GM18520 (cell line): ENCODE measurements at regions not wholly inside any gene's neighbourhood (a gene's known extent, or its start where the extent isn't known, plus 50 kb on each side); places are given as distances from the start of the nearest gene placed in this dataset.
"Not testable (repeated sequence)": the region's sequence is repeated elsewhere in the genome, so short reads cannot be mapped to it uniquely, and the experiment has no call there.

Experiments
- ATAC-seq: cut with Tn5 transposase; IDR thresholded peaks from one replicate; pipeline ENCODE4 v1.9.1; 2021; ENCODE audit not compliant: unreplicated experiment

- ATAC-seq, result not testable (repeated sequence)
These were observed 125.2 kb downstream of the UNC93B1 start for GRCh38 chr11:67878666-67879065.

GRCh38 chr11:67877316-67877715 is 126.6 kb downstream of the UNC93B1 start:
- ATAC-seq, result not testable (repeated sequence)

DNA sequence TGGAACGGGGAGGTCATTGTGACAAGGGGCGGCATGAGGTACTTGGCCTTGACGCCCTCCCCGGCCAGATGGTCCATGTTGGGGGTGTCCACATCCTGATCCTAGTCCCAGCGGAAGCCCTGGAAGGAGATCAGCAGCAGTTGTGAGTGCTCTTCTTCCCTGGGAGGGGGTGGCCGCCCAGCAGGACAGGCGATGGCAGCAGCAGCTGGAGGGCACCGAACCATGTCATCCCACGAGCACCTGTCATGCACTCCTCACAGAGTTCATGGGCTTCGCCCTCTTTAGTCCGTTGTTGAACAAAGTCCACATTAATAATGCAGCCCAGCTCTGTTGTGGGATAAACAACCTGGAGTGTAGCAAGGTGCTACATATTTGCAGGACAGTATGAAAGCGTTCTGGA is 130.7 kb downstream of the UNC93B1 start:
- ATAC-seq, result not testable (repeated sequence)

GRCh38 chr11:67871168-67871567 is 132.7 kb downstream of the UNC93B1 start:
- not testable (repeated sequence) for ATAC-seq

GRCh38 chr11:67862896-67863295 is 141.0 kb downstream of the UNC93B1 start:
- ATAC-seq, result not testable (repeated sequence)

GRCh38 chr11:67859513-67860161 is 144.3 kb downstream of the UNC93B1 start:
- ATAC-seq, result not testable (repeated sequence)

- not testable (repeated sequence) for ATAC-seq
These were observed 153.2 kb downstream of the UNC93B1 start for GRCh38 chr11:67850747-67851146.

GRCh38 chr11:67849766-67850165 is 154.1 kb downstream of the UNC93B1 start:
- not testable (repeated sequence) for ATAC-seq

GRCh38 chr11:67847896-67848875 is 155.7 kb downstream of the UNC93B1 start:
- not testable (repeated sequence) for ATAC-seq

- not testable (repeated sequence) for ATAC-seq
These were observed 157.6 kb downstream of the UNC93B1 start for GRCh38 chr11:67846303-67846702.

- ATAC-seq, result not testable (repeated sequence)
These were observed 158.6 kb downstream of the UNC93B1 start for GRCh38 chr11:67845296-67845695.

GRCh38 chr11:67840599-67840998 is 163.3 kb downstream of the UNC93B1 start:
- ATAC-seq, result not testable (repeated sequence)

- ATAC-seq, result not testable (repeated sequence)
These were observed 155.7 kb upstream of the ALDH3B2 start for GRCh38 chr11:67830152-67830551.

GRCh38 chr11:67826951-67827296 is 152.5 kb upstream of the ALDH3B2 start:
- ATAC-seq, result not testable (repeated sequence)

GRCh38 chr11:67826028-67826950 is 151.9 kb upstream of the ALDH3B2 start:
- ATAC-seq, result not testable (repeated sequence)

GRCh38 chr11:67824861-67825260 is 150.4 kb upstream of the ALDH3B2 start:
- ATAC-seq, result not testable (repeated sequence)

- ATAC-seq, result no peak
These were observed 145.7 kb upstream of the ALDH3B2 start for GRCh38 chr11:67820081-67820480.

GRCh38 chr11:67817558-67817957 is 143.1 kb upstream of the ALDH3B2 start:
- not testable (repeated sequence) for ATAC-seq

DNA sequence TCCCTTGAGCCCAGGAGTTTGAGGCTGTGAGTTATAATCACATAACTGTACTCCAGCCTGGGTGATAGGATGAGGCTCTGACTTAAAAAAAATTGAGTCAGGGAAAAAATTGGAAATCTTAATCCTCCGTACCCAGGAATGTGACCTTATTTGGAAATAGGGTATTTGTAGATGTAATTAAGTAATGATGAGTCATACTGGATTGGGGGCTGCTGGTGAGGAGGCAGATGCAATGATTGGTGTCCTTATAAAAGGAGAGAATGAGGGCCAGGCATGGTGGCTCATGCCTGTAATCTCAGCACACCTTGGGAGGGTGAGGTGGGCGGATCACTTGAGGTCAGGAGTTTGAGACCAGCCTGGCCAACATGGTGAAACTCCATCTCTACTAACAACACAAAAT is 134.9 kb upstream of the ALDH3B2 start:
- not testable (repeated sequence) for ATAC-seq

DNA sequence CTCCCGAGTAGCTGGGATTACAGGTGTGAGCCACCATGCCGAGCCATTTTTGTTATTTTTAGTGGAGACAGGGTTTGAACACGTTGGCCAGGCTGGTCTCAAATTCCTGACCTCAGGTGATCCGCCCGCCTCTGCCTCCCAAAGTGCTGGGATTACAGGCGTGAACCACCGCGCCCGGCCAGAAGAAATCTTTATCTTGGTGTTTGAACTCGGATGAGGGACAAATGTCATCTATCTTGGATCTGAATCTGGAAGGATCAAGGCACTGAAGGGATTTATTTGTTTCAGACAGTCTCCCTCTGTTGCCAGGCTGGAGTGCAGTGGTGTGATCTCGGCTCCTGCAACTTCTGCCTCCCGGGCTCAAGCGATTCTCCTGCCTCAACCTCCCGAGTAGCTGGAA is 133.5 kb upstream of the ALDH3B2 start:
- ATAC-seq, result not testable (repeated sequence)
